Glomerular endothelial cell (primary cell): ENCODE measurements at regions not wholly inside any gene's neighbourhood (a gene's known extent, or its start where the extent isn't known, plus 50 kb on each side); places are given as distances from the start of the nearest gene placed in this dataset.

ENCODE experiments used
- DNase-seq: peaks from one replicate; pipeline ENCODE4 v3.0.0-alpha.2; 2011; ENCODE audit warnings: low read depth, low spot score; ENCODE audit errors: extremely low read depth

DNA sequence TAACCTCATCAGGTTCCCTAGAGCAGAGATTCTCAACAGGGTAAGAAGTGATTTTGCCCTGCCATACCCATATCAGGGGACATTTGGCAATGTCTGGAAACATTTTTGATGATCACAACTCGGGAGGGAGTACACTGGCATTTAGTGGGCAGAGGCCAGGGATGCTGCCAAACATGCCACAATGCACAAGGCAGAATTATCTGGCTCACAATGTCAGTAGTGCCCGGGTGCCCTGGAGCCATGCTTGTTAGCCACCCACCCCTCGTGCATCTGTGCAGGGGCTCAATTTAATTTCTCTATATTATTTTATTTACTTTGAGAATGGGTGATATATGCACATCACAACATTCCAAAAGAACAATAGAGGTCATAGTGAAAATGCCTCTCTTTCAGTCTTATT is 82.0 kb upstream of the DHX15 start:
- no peak for DNase-seq

DNA sequence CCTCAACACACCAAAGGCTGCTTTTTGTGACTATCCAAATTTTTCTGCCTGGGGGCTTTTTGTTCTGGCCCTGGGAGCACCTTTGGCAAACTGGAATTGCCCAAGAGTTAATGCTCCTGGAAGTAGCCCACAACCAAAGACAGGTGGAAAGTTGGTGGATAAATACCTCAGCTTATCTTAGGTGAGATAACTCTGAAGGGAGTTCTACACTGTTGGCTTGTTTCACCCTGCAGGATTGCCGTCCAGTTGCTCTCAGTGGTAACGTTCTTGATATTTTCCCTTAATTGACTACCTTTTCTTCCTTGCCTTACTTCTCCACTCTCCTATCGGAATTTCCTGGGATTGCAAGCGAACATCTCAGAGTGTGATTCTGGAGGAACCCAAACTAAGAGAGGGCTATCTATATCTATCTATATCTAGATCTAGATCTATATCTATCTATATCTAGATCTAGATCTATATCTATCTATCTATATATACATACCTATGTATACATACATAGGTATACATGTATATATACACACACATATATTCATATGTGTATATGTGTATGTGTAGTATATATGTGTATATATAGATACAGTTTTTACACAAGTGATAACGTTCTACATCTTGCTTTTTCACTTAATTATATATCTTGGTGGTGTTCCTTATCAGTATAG is 82.6 kb upstream of the DHX15 start:
- no peak for DNase-seq

GRCh38 chr4:24668956-24669355 is 84.6 kb upstream of the DHX15 start:
- no peak for DNase-seq

GRCh38 chr4:24669751-24670150 is 85.4 kb upstream of the DHX15 start:
- DNase-seq = no peak

DNA sequence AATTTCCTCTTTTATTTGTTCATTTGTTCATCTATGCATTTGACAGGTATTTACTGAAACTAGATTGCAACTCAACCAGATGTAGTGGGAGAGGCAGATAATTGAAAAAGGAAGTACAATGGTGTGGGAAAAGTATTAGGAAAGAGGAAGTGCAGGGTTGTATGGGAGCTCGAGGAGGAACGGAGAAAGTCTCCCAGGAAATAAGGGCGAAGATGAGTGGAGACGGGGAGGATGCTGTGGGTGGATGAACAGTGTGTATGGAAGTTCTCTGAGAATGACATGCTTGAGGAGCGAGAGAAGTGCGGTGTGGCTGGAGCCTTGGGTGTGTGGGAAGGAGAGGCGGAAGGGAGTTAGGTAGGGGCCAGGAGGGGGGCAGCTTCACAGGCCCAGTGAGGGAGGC is 87.5 kb upstream of the DHX15 start:
- no peak for DNase-seq

- no peak for DNase-seq
Measured at GRCh38 chr4:24672880-24673279, 88.5 kb upstream of the DHX15 start.

DNA sequence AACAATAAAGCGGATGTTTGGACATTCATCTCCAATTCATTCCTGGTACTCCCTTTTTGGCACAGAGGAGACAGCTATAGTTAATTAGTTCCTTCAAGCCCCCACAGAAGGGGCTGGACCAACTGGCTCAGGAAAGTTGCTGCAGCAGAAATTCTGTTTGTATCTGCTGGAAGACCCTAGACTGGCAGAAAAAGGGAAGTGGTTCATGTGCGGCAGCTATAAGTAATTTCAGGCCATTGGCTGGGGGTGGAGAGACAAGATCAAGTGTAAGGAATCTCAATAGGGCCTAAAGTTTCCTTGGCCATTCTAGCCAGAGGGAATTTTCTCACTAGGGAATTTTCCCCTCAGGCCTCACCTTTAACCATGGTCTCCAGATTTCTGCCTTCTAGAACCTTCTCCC is 89.9 kb upstream of the DHX15 start:
- DNase-seq = no peak

- DNase-seq = no peak
Measured at GRCh38 chr4:24675721-24676389, 91.5 kb upstream of the DHX15 start.

DNA sequence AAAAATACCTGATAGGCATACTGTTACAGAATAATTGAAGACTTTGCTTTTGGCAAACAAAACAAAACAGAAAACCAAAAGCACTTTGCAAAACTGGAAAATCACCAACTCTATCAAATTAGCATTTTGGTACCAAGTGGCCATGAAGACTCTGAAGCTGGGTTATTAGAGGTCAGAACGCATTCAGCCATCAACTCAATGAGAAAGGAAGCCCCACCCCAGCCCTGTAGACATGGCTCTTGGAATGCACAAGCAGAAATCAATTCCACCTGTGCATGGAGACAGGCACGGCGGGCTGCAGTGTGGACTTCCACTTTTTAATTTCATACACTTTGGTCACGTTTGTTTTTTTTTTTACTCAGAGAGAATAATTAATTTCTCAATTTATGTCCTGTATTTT is 93.6 kb upstream of the DHX15 start:
- no peak for DNase-seq

DNA sequence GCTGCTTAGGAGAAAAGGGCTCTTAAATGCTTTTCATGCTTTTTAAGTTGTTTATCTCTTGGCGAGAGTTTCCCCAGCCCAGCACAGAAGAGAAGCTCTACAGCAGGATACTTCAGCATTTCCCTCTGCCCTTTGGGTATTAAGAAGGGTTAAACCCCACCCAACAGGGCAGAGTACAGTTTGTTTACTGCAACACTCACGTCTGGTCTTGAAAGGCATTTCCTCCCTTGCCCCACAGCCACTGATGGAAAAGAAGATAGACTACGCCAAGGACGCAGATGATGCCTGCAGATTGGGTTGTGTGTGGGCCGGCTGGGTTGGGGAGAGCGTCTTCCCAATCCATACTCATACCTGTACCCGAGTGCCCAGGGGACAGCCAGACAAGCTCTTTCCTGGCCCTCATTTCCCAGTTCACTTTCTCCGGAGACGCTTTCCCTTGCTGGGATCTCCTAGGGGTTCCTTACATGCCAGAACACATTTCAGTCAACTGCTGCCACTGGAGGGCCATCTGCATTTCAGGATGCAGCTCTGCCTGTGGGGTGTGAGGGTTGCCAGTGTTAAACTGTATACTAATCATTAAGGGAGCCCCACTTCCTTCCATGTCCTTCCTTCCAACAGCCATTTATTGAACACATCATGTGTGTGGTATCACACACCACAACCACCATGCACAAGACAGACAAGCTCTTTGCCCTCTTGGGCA is 96.5 kb upstream of the DHX15 start:
- DNase-seq = no peak

- no peak for DNase-seq
Measured at GRCh38 chr4:24683116-24683515, 98.8 kb upstream of the DHX15 start.

DNA sequence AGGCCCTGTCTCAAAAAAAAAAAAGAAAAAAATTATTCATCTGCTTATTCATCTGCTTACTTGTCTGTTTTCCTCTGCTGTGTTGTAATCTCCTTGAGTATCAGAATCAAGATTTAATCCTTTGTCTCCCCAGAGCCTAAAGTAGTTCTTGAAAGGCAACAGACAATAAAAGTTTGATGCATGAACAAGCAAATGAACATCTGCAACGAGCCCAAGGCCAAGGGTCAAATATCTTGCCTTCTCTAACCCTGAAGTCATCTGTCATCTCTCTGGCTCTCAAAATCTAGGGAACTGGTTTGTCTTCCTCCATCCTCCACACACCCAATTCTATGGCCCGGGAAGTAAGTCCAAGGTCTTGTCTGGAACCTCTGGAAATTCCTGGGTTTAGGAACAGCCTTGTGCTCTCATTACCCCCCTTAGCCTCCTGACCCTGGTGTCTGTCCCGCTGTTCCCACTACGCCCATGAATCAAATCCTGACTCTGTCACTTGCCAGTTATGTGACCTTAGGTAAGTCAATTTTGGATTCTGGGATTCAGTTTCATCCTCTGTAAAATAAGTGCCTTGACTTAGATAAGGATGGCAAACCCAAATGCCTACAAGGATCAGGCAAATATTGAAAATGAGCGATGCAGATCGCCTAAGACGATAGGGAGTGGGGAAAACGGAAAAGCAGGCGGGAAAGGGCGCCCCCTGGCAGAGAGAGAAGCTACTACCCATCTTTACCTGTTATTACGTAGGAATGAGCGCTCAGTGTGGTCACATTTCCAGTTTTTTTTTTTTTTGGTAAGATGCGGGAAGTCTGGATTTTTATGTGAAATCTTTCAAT is 102.7 kb upstream of the DHX15 start:
- DNase-seq = no peak

GRCh38 chr4:24688453-24688852 is 104.1 kb upstream of the DHX15 start:
- DNase-seq = no peak

DNA sequence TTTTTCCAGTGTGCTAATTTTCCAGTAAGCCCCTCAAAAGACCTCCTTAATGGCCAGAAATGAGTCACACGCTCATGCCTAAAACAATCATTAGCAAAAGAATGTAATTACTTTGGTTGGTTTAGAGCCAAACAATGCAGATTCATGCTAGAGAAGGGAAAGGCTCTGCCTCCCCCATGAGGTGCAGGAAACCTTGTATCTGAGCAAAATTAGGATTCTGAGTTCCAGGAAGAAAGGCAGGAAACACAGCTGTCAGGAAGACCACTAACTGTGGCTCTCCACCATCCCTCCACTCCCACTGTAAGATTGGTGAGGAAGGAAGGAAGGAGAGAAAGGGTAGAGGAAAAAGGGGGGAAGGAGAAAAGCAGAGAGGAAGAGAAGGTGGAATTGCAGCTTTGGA is 104.9 kb upstream of the DHX15 start:
- DNase-seq = no peak

DNA sequence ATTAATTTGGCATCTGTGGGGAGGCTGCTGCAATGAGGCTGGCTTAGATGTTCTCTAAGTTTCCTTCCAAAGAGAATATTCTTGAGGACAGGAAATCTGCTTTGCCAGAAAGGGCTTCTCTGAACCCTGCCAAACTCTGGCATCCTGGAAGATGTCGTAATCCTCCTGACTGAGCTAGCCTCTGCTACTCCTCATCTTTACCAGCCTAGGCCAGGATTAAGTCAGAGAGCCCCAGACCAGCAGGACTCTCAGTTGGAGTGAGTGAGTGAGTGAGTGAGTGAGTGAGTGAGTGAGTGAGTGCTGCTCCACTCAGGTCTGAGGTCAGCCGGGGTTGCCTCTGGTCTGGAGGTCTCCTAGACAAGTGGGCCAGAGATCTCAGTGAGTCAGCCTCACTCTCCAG is 104.9 kb upstream of the SOD3 start:
- DNase-seq = no peak

DNA sequence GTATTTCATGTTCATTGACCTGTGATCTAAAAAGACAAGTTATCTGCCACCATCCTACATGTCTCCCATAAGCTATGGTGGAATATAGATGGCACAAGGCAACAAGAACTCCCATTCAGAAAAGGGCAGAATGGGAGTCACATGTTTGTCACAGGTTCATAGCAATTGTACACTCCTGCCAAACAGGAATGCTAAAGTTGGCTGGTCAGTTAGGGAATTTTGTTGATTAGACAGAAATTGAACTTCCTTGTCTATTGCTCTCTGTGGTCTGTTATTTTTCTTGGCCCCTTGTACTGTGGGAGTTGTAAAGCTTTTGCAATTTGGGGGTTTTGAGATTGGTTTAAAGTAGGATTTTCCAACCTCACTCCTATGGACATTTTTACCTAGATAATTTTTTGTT is 101.7 kb upstream of the SOD3 start:
- no peak for DNase-seq

DNA sequence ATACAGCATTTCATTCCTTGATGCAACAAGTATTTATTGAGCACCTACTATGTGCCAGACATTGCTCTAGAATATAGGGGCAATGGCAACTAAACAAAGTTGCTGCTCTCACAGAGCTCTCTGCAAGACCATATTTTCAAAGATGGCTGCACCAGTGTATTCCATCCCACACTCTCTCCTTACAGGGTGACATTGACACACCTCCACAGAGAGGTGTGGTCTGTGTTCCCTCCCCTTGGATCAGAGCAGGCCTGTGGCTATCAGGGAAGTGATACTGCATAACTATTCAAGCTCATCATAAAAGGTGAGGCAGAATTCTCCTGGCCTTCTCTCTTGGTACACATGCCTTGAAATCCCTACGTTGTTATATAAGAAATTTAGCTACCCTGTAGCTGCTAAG is 95.3 kb upstream of the SOD3 start:
- no peak for DNase-seq

GRCh38 chr4:24701683-24702082 is 93.7 kb upstream of the SOD3 start:
- DNase-seq = no peak

DNA sequence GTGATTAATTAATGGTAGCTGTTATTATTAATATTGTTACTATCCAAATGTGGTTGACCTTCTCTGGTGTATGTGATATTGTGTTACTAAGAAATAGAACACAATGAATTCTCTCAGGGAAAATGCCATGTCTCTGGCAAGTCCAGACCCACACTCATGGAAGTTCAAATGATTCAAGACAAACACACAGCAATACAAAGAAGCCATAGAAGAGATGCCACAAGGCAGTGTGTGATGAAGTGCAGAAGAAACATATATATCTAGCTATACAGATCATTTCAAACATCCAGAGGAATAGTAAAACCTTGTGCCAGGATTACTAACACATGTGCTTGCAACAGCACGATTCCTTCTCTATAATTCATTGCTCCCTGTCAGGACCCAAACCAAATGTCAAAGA is 93.1 kb upstream of the SOD3 start:
- DNase-seq = no peak

- DNase-seq = no peak
Measured at GRCh38 chr4:24703298-24703697, 92.1 kb upstream of the SOD3 start.

DNA sequence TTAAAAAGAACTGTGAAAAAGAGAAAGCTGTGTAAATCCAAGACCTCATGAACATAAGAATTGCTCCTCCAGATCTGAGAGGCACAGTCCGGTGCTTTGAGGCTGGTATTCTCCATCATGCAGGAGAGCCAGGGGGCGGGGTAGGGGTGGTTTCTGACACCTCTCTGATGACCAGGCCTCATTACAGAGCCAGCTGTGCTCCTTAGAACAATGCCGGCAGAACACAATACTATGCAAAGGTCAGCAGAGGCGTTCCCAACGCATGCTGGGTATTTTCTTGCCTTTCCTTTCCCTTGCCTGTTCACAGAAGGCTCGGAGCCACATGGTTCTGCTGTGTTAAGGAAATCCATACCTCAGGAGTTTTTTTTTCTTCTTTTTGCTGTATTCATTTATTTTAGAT is 91.2 kb upstream of the SOD3 start:
- DNase-seq = no peak
